RWPE2 (cell line): ENCODE measurements at regions not wholly inside any gene's neighbourhood (a gene's known extent, or its start where the extent isn't known, plus 50 kb on each side); places are given as distances from the start of the nearest gene placed in this dataset.
"Not testable (repeated sequence)": the region's sequence is repeated elsewhere in the genome, so short reads cannot be mapped to it uniquely, and the experiment has no call there.

Experiments
- ATAC-seq: fragments of 200-7000 bp; cut with Tn5 transposase; 3 replicates; pipeline ENCODE4 v1.9.1; 2021; ENCODE audit warnings: low read depth
- DNase-seq: peaks from one replicate; pipeline ENCODE4 v3.0.0-alpha.2; 2020; ENCODE audit warnings: low spot score
- H3K27ac ChIP-seq: fragments of 450-650 bp; 2 replicates; pipeline ENCODE4 v1.5.1; 2017; ENCODE audit warnings: mild to moderate bottlenecking; ENCODE audit not compliant: poor library complexity, severe bottlenecking
- H3K27me3 ChIP-seq: fragments of 250-450 bp; sonication (Bioruptor Pico); 2 replicates; pipeline ENCODE4 v1.5.1; 2021; ENCODE audit warnings: mild to moderate bottlenecking, moderate library complexity; ENCODE audit not compliant: insufficient read depth, poor library complexity, severe bottlenecking
- H3K36me3 ChIP-seq: fragments of 250-450 bp; sonication (Bioruptor Pico); 2 replicates; pipeline ENCODE4 v1.5.1; 2020; ENCODE audit warnings: low read depth, mild to moderate bottlenecking, moderate library complexity
- H3K4me1 ChIP-seq: fragments of 250-450 bp; sonication (Bioruptor Pico); 2 replicates; pipeline ENCODE4 v1.5.1; 2021; ENCODE audit warnings: mild to moderate bottlenecking, moderate library complexity; ENCODE audit not compliant: insufficient read depth, poor library complexity, severe bottlenecking
- H3K4me3 ChIP-seq: fragments of 250-450 bp; sonication (Bioruptor Pico); 2 replicates; pipeline ENCODE4 v1.5.1; 2021; ENCODE audit warnings: mild to moderate bottlenecking, moderate library complexity; ENCODE audit not compliant: severe bottlenecking
- H3K9me3 ChIP-seq: fragments of 250-450 bp; sonication (Bioruptor Pico); 2 replicates; pipeline ENCODE4 v1.5.1; 2021; ENCODE audit warnings: mild to moderate bottlenecking, moderate library complexity; ENCODE audit not compliant: severe bottlenecking
- TF ChIP-seq, protein P1 (sequence below): fragments of 450-650 bp; IDR thresholded peaks from one replicate; pipeline ENCODE4 v1.5.1; 2017; ENCODE audit warnings: mild to moderate bottlenecking, moderate library complexity; ENCODE audit not compliant: poor library complexity, severe bottlenecking

DNA sequence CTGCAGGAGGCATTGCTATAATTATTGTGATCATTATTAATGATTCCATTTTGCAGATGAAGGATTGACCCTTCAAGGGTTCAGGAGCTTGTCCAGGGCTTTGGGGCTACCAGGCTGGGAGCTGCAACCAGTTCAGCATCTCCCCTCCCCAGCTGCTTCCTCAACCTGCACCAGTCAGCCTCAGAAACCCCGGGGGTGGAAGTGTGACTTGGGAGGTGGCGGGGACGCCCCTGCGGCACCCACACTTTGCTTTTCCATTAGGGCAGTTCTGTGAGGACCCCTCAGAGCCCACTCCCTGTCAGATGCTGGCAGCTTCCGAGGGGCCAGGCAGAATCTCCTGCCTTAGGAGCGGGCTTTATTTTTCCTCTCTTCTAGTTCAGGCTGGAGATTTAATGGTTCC, 85.6 kb downstream of the OLFM1 start:
- Histone ChIP-seq H3K9me3 (no peaks in the 10 kb centered on the region), H3K36me3 (no peaks in the 10 kb centered on the region), H3K4me3 (no peak overlapping the region), H3K27ac (no peak overlapping the region), H3K27me3 (peaks cover 18% of the 10 kb centered on the region), H3K4me1 (no peaks in the 10 kb centered on the region)
- no peak for ATAC-seq
- DNase-seq, result no peak
- TF ChIP-seq, protein P1, sequence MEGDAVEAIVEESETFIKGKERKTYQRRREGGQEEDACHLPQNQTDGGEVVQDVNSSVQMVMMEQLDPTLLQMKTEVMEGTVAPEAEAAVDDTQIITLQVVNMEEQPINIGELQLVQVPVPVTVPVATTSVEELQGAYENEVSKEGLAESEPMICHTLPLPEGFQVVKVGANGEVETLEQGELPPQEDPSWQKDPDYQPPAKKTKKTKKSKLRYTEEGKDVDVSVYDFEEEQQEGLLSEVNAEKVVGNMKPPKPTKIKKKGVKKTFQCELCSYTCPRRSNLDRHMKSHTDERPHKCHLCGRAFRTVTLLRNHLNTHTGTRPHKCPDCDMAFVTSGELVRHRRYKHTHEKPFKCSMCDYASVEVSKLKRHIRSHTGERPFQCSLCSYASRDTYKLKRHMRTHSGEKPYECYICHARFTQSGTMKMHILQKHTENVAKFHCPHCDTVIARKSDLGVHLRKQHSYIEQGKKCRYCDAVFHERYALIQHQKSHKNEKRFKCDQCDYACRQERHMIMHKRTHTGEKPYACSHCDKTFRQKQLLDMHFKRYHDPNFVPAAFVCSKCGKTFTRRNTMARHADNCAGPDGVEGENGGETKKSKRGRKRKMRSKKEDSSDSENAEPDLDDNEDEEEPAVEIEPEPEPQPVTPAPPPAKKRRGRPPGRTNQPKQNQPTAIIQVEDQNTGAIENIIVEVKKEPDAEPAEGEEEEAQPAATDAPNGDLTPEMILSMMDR, result no peak

DNA sequence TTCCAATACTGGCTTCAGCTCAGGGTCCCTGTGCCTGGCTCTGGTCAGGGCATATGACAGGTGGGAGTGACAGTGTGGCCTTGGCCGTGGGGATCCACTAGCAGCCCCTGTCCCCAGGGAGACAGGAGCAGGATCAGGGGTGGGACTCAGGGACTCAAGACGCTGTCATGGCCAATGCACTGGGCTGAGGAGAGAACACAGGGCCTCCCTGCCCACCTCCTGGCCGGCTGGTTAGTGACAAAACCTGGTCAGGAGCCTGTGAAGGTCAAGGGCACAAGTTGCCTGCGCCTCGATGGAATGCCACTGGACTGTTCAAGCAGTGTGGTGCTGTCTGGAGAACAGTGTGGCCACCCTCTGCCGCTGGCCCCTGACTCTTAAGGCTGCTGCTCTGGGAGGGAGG, 86.8 kb downstream of the OLFM1 start:
- TF ChIP-seq, protein P1, result no peak
- H3K36me3 ChIP-seq, result no peaks in the 10 kb centered on the region
- DNase-seq (no peak), ATAC-seq (no peak)
- no peaks in the 10 kb centered on the region for H3K4me1 ChIP-seq
- no peak overlapping the region for H3K27ac ChIP-seq
- H3K4me3 ChIP-seq, result no peak overlapping the region
- H3K9me3 ChIP-seq, result no peaks in the 10 kb centered on the region
- H3K27me3 ChIP-seq, result peaks cover 21% of the 10 kb centered on the region

DNA sequence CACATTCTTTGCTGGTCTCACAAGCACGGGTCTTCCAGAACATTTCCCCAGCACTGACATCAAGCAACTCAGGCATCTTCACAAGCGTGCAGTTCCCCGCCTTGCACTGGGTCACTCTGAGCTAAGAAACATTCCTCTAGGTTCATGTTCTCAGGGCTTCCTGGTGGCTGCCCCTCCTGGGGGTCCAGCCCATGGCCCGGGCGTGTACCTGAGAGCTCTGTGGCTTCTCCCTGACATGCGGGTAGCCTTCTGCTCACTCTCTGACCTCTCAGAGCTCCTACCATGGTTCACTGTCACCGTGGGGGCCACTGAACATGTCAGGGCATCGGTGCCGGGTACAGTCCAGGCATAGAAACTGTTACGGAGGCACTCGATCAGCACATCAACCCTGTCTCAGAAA, 87.5 kb downstream of the OLFM1 start:
- no peak for ATAC-seq
- H3K27me3 ChIP-seq, result peaks cover 22% of the 10 kb centered on the region
- TF ChIP-seq, protein P1, result no peak

DNA sequence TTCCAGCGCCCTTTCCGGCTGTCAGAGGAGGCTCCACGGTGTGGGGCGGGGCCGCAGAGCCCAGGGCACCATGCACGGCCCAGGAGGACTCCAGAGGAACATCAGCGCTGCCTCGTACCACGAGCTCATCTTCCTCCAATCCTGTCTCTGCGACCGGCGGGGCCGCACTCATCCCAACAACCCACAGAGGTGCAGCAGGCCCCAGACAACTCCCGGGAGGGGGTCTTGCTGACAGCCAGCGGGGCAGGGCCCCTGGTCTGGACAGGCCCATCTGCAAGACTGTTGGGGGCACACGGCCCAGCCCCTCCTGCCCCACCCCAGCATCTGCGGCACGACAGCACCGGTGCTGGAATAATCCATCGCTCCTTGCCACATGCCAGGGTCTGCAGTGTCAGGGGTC, 88.8 kb downstream of the OLFM1 start:
- Histone ChIP-seq H3K4me1 (no peaks in the 10 kb centered on the region), H3K27ac (no peak overlapping the region), H3K36me3 (no peaks in the 10 kb centered on the region), H3K27me3 (peaks cover 21% of the 10 kb centered on the region), H3K4me3 (no peak overlapping the region), H3K9me3 (no peaks in the 10 kb centered on the region)
- ATAC-seq (no peak), DNase-seq (no peak)
- TF ChIP-seq, protein P1, result no peak

More for the DNA sequence above, 87.5 kb downstream of the OLFM1 start:
- DNase-seq, result no peak
- no peaks in the 10 kb centered on the region for H3K36me3 ChIP-seq
- H3K4me1 ChIP-seq, result no peaks in the 10 kb centered on the region
- H3K9me3 ChIP-seq, result no peaks in the 10 kb centered on the region
- H3K4me3 ChIP-seq, result no peak overlapping the region
- no peak overlapping the region for H3K27ac ChIP-seq

DNA sequence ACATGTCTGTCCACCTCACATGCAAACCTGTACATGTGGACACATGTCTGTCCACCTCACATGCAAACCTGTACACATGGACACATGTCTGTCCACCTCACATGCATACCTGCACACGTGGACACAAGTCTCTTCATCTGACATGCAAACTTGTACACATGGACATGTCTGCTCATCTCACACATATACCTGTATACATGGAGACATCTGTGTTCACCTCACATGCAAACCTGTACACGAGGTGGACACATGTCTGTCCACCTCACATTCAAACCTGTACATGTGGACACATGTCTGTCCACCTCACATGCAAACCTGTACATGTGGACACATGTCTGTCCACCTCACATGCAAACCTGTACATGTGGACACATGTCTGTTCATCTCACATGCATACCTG, 90.1 kb downstream of the OLFM1 start:
- not testable (repeated sequence) for H3K9me3 ChIP-seq, DNase-seq, H3K27ac ChIP-seq, H3K4me3 ChIP-seq, ATAC-seq, H3K36me3 ChIP-seq, H3K4me1 ChIP-seq
- H3K27me3 ChIP-seq, result peaks cover 31% of the 10 kb centered on the region
